D721Med (cell line): ENCODE measurements at regions not wholly inside any gene's neighbourhood (a gene's known extent, or its start where the extent isn't known, plus 50 kb on each side); places are given as distances from the start of the nearest gene placed in this dataset.

Source experiments
- DNase-seq: peaks from one replicate; pipeline ENCODE4 v3.0.0; 2011; ENCODE audit warnings: low spot score; ENCODE audit not compliant: insufficient read length
- FAIRE-seq: peaks from 2 replicates; lab custom pipeline; 2011; peaks lifted over from hg19 to GRCh38; lab: Jason Lieb, UNC
- TF ChIP-seq, protein P1 (sequence below): IDR thresholded peaks from 2 replicates; pipeline ENCODE4 v1.5.1; 2012; ENCODE audit warnings: mild to moderate bottlenecking, control low read depth; ENCODE audit not compliant: insufficient read depth; ENCODE audit errors: missing control alignments

DNA sequence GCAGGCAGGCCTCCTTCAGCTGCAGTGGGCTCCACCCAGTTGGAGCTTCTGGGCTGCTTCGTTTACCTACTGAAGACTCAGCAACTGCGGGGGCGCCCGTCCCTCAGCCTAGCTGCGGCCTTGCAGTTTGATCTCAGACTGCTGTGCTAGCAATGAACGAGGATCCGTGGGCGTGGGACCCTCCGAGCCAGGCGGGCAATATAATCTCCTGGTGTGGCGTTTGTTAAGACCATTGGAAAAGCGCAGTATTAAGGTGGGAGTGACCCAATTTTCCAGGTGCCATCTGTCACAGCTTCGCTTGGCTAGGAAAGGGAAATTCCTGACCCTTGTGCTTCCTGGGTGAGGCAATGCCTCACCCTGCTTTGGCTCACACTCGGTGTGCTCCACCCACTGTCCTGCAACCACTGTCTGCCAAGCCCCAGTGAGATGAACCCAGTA lies 159.2 kb upstream of the FOXP2 start:
- FAIRE-seq = no peak
- no peak for DNase-seq
- TF ChIP-seq, protein P1, sequence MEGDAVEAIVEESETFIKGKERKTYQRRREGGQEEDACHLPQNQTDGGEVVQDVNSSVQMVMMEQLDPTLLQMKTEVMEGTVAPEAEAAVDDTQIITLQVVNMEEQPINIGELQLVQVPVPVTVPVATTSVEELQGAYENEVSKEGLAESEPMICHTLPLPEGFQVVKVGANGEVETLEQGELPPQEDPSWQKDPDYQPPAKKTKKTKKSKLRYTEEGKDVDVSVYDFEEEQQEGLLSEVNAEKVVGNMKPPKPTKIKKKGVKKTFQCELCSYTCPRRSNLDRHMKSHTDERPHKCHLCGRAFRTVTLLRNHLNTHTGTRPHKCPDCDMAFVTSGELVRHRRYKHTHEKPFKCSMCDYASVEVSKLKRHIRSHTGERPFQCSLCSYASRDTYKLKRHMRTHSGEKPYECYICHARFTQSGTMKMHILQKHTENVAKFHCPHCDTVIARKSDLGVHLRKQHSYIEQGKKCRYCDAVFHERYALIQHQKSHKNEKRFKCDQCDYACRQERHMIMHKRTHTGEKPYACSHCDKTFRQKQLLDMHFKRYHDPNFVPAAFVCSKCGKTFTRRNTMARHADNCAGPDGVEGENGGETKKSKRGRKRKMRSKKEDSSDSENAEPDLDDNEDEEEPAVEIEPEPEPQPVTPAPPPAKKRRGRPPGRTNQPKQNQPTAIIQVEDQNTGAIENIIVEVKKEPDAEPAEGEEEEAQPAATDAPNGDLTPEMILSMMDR = no peak

DNA sequence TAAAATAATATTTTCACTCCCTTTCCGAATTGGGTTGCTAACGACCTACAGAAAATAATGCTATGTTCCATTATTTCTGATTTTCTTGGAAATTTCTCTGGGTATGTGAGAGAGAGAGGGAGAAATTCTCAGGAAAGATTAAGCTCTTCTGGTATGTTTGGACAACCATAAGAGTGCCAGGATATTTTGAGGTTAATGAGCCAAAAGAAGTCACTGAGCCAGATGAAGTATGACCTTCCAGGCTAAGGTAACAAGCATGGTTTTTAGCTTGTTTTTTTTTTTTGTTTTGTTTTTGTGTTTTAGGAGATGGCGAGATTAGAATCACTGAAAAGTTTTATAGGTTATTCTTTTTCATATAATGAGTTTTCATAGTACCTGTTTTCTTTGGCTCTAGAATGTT lies 171.0 kb upstream of the FOXP2 start:
- FAIRE-seq (no peak), DNase-seq (no peak)
- TF ChIP-seq, protein P1 = no peak

DNA sequence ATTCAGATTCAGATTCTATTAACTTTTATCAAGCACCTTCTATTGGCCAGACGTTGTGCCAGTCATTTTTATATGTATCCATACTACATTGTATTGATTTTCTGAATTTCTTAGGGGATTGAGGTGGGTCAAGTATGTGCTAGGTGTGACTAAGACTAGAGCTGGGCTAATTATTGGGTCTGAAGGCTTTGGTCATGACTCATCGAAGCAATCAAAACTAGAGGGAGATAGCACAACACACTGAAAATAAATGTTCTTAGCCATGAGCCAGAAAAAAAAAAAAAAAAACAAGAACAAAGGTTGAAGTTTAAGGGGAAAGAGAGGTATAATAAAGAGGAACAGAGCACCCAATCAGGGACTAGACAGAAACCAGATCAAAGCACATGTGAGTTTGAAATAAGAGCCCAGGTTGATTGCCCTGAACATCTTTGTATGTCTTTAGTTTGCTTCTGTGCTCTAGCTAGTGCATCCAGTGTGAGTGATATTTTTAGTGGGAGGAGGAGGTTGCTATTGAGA lies 171.6 kb upstream of the FOXP2 start:
- no peak for FAIRE-seq
- no peak for DNase-seq
- TF ChIP-seq, protein P1 = no peak

DNA sequence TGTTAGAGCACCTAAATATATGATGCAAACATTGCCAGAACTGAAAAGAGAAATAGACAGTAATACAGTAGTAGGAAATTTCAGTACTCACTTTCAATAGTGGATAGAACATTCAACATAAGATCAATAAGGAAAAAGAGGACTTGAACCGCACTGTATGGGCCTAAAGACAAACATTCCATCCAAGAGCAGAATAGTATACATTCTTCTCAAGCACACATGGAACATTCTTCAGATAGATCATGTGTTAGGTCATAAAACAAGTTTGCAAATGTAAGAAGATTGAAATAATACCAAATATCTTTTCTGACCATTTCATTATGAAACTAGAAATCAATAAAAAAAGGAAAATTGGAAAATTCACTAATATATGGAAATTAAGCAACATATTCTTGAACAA lies 185.4 kb upstream of the FOXP2 start:
- DNase-seq (no peak), FAIRE-seq (no peak)
- TF ChIP-seq, protein P1 = no peak

DNA sequence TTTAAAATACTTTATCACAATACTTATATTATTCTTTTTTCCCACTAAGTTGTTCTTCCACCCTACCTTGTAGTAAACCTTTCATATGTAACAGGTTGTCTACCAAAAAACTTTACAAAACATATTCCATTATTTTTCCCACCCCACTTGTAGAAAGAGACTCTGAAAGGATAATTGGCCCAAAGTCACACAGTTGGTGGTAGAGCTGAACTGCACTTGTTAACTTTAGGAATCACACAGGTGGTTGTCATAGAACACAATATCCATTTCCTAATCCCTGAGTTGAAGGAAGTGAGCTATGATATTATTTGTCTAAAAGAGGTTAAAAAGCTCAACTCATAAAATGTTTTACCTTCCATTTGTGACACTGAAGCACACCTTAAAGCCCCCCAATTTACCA lies 188.8 kb upstream of the FOXP2 start:
- FAIRE-seq = no peak

DNA sequence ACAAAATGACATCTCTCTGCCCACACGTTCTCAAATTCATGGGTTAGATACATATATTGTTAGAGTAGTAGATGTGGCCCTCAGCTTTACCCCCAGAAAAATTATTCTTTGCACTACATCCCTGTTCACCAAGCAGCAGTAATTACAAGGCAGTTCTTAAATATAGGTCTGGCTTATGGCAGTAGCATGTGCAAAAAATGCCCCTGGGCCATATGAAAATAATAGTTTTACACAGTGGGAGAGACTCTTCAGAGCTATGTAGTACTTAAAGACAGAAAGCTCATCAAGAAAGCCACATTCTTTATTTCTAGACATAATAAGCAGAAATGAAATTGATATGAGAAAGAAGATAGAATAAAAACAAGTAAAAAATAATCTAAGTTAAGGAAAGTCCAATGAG lies 196.3 kb upstream of the FOXP2 start:
- TF ChIP-seq, protein P1 = no peak
- no peak for DNase-seq
- no peak for FAIRE-seq

More for the DNA sequence above, 188.8 kb upstream of the FOXP2 start:
- TF ChIP-seq, protein P1 = no peak
- no peak for DNase-seq

DNA sequence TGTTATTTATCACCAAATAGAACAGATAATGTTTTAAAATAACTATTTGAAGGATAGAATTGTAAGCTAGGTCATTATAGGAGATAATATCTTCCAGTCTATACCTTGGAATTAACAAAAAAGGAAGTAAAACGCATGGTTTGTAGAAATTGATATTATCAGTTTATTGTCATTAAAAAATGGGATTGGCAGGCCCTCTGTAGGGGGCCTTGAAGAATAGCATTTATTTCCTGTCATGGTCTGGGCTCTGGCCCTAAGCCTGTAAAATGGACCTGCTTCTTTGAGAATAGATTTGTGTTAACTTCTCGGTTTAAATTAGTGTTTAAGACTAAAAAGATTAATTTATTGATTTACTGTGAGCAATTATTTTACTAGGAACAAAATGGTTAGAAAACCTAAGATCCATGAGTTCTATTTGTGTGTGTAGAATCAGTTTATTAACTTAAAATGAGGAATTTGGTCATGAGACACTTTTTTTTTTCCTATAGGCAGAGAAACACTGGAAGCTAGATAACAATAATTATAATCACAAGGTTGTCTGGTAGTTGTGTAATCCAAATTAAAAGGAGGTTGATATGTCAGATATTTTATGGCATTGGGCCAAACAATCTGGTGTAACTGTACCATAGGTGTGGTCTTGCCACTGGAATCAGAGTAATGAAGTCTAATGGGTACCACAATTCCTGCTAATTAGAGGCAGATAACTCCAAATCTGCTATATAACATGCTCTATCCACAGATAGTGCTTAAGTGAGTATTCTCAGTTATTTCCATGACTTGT lies 197.4 kb upstream of the FOXP2 start:
- no peak for DNase-seq
- TF ChIP-seq, protein P1 = peak; percentile 45
- no peak for FAIRE-seq
